Nephron (organoid): ENCODE measurements at regions not wholly inside any gene's neighbourhood (a gene's known extent, or its start where the extent isn't known, plus 50 kb on each side); places are given as distances from the start of the nearest gene placed in this dataset.

ENCODE experiments used
- H3K27ac Mint-ChIP-seq, 3 experiments: 2 replicates each; pipeline ENCODE4 v1.8.0; 2020; ENCODE audit warnings: mixed read lengths in 3 of 3, mild to moderate bottlenecking in 2 of 3, moderate library complexity in 1 of 3
- H3K27me3 Mint-ChIP-seq: 2 replicates; pipeline ENCODE4 v1.8.0; 2021; ENCODE audit warnings: low read depth, mild to moderate bottlenecking, moderate library complexity, mixed read lengths
- H3K36me3 Mint-ChIP-seq: 2 replicates; pipeline ENCODE4 v1.8.0; 2020; ENCODE audit warnings: low read depth, mixed read lengths
- H3K4me1 Mint-ChIP-seq: 2 replicates; pipeline ENCODE4 v1.8.0; 2020; ENCODE audit warnings: mixed read lengths
- H3K4me3 Mint-ChIP-seq, 3 experiments: 2 replicates each; pipeline ENCODE4 v1.8.0; 2020; ENCODE audit warnings: mild to moderate bottlenecking in 3 of 3, mixed read lengths in 3 of 3, moderate library complexity in 2 of 3
- H3K9me3 Mint-ChIP-seq: 2 replicates; pipeline ENCODE4 v1.8.0; 2020; ENCODE audit warnings: mixed read lengths
- CTCF ChIP-seq, 3 experiments: fragments of 200-600 bp; sonication (generic); IDR thresholded peaks; one replicate each; pipeline ENCODE4 v1.5.0; 2021; ENCODE audit warnings: antibody characterized with exemption in 3 of 3; ENCODE audit not compliant: unreplicated experiment in 3 of 3

GRCh38 chr4:36549252-36549651 lies 267.8 kb downstream of the DTHD1 start:
- H3K27me3 Mint-ChIP-seq = no peaks in the 10 kb centered on the region
- H3K4me3 Mint-ChIP-seq = no peak overlapping the region
- H3K9me3 Mint-ChIP-seq = no peaks in the 10 kb centered on the region
- H3K4me1 Mint-ChIP-seq = no peaks in the 10 kb centered on the region
- H3K36me3 Mint-ChIP-seq = no peaks in the 10 kb centered on the region
- TF ChIP-seq CTCF (IDR thresholded peaks at IDR 0.05; ENCODE audit: unreplicated experiment in 3 of 3) = no peak
- no peak overlapping the region for H3K27ac Mint-ChIP-seq

- Mint-ChIP-seq H3K4me3 (no peak overlapping the region), H3K36me3 (no peaks in the 10 kb centered on the region), H3K27me3 (no peaks in the 10 kb centered on the region), H3K4me1 (no peaks in the 10 kb centered on the region), H3K27ac (no peak overlapping the region), H3K9me3 (no peaks in the 10 kb centered on the region)
- no peak for TF ChIP-seq CTCF (IDR thresholded peaks at IDR 0.05; ENCODE audit: unreplicated experiment in 3 of 3)
Observed at GRCh38 chr4:36549992-36550391, 268.6 kb downstream of the DTHD1 start.

- no peak overlapping the region for H3K27ac Mint-ChIP-seq
- H3K9me3 Mint-ChIP-seq = no peaks in the 10 kb centered on the region
- H3K4me3 Mint-ChIP-seq = no peak overlapping the region
- H3K27me3 Mint-ChIP-seq = no peaks in the 10 kb centered on the region
- H3K36me3 Mint-ChIP-seq = no peaks in the 10 kb centered on the region
- H3K4me1 Mint-ChIP-seq = no peaks in the 10 kb centered on the region
- no peak for TF ChIP-seq CTCF (IDR thresholded peaks at IDR 0.05; ENCODE audit: unreplicated experiment in 3 of 3)
Observed at GRCh38 chr4:36551697-36552214, 270.3 kb downstream of the DTHD1 start.

GRCh38 chr4:36553029-36553428 lies 271.6 kb downstream of the DTHD1 start:
- no peak for TF ChIP-seq CTCF (IDR thresholded peaks at IDR 0.05; ENCODE audit: unreplicated experiment in 3 of 3)

GRCh38 chr4:36553453-36553852 lies 272.0 kb downstream of the DTHD1 start:
- Mint-ChIP-seq H3K27me3 (no peaks in the 10 kb centered on the region), H3K9me3 (no peaks in the 10 kb centered on the region), H3K4me1 (no peaks in the 10 kb centered on the region), H3K36me3 (no peaks in the 10 kb centered on the region), H3K27ac (no peak overlapping the region), H3K4me3 (no peak overlapping the region)
- TF ChIP-seq CTCF (IDR thresholded peaks at IDR 0.05; ENCODE audit: unreplicated experiment in 3 of 3) = no peak

More at GRCh38 chr4:36553029-36553428, 271.6 kb downstream of the DTHD1 start:
- no peaks in the 10 kb centered on the region for H3K4me1 Mint-ChIP-seq
- H3K36me3 Mint-ChIP-seq = no peaks in the 10 kb centered on the region
- no peaks in the 10 kb centered on the region for H3K9me3 Mint-ChIP-seq
- no peak overlapping the region for H3K27ac Mint-ChIP-seq
- no peaks in the 10 kb centered on the region for H3K27me3 Mint-ChIP-seq
- no peak overlapping the region for H3K4me3 Mint-ChIP-seq

GRCh38 chr4:36556984-36557383 lies 275.6 kb downstream of the DTHD1 start:
- no peak overlapping the region for H3K27ac Mint-ChIP-seq
- H3K9me3 Mint-ChIP-seq = no peaks in the 10 kb centered on the region
- no peaks in the 10 kb centered on the region for H3K4me1 Mint-ChIP-seq
- no peak overlapping the region for H3K4me3 Mint-ChIP-seq
- no peak for TF ChIP-seq CTCF (IDR thresholded peaks at IDR 0.05; ENCODE audit: unreplicated experiment in 3 of 3)
- H3K27me3 Mint-ChIP-seq = no peaks in the 10 kb centered on the region
- H3K36me3 Mint-ChIP-seq = no peaks in the 10 kb centered on the region
